Subcutaneous abdominal adipose tissue (tissue), 5 donors: ENCODE measurements at regions not wholly inside any gene's neighbourhood (a gene's known extent, or its start where the extent isn't known, plus 50 kb on each side); places are given as distances from the start of the nearest gene placed in this dataset.
"Not testable (repeated sequence)": the region's sequence is repeated elsewhere in the genome, so short reads cannot be mapped to it uniquely, and the experiment has no call there.

Source experiments
- H3K27ac ChIP-seq: one replicate; pipeline ENCODE4 v1.7.0; 2013; ENCODE audit warnings: low read depth, mild to moderate bottlenecking, inconsistent platforms, low read length, moderate library complexity
- H3K27me3 ChIP-seq, 5 donors: one replicate each; pipeline ENCODE4 v1.7.0; 2013; ENCODE audit warnings: low read length in 5 of 5, inconsistent platforms in 1 of 5; ENCODE audit not compliant: control insufficient read depth in 5 of 5, insufficient read depth in 4 of 5
- H3K36me3 ChIP-seq, 5 donors: one replicate each; pipeline ENCODE4 v1.7.0; 2013; ENCODE audit warnings: low read length in 5 of 5; ENCODE audit not compliant: control insufficient read depth in 5 of 5, insufficient read depth in 5 of 5
- H3K4me1 ChIP-seq, 5 donors: one replicate each; pipeline ENCODE4 v1.7.0; 2013; ENCODE audit warnings: low read length in 5 of 5, mild to moderate bottlenecking in 3 of 5, moderate library complexity in 1 of 5; ENCODE audit not compliant: control insufficient read depth in 5 of 5, insufficient read depth in 5 of 5
- H3K4me3 ChIP-seq, 5 donors: one replicate each; pipeline ENCODE4 v1.7.0; 2013; ENCODE audit warnings: low read length in 5 of 5, low read depth in 1 of 5
- H3K9ac ChIP-seq, 5 donors: one replicate each; pipeline ENCODE4 v1.7.0; 2013; ENCODE audit warnings: low read length in 5 of 5, mild to moderate bottlenecking in 4 of 5, moderate library complexity in 3 of 5
- H3K9me3 ChIP-seq, 5 donors: one replicate each; pipeline ENCODE4 v1.7.0; 2013; ENCODE audit warnings: low read length in 5 of 5; ENCODE audit not compliant: control insufficient read depth in 5 of 5
- donor health status: healthy.
- donor health status: healthy.
- donor health status: healthy.
- donor health status: healthy.
- donor health status: healthy.

- H3K27me3 ChIP-seq = no peaks in the 10 kb centered on the region
- H3K36me3 ChIP-seq = no peaks in the 10 kb centered on the region
- no peaks in the 10 kb centered on the region for H3K4me1 ChIP-seq
- no peak overlapping the region for H3K4me3 ChIP-seq
- H3K27ac ChIP-seq = no peak overlapping the region
- H3K9ac ChIP-seq = no peak overlapping the region
- H3K9me3 ChIP-seq = no peaks in the 10 kb centered on the region
Measured at GRCh38 chr5:23136958-23137357, 283.8 kb upstream of the CDH12 start.

- no peak overlapping the region for H3K9ac ChIP-seq
Measured at GRCh38 chr5:23132231-23132630, 279.1 kb upstream of the CDH12 start.

GRCh38 chr5:23112237-23112636 lies 259.1 kb upstream of the CDH12 start:
- no peaks in the 10 kb centered on the region for H3K27me3 ChIP-seq
- H3K27ac ChIP-seq = no peak overlapping the region
- no peak overlapping the region for H3K4me3 ChIP-seq
- no peaks in the 10 kb centered on the region for H3K36me3 ChIP-seq
- H3K9ac ChIP-seq = no peak overlapping the region
- no peaks in the 10 kb centered on the region for H3K9me3 ChIP-seq
- no peaks in the 10 kb centered on the region for H3K4me1 ChIP-seq

More at GRCh38 chr5:23132231-23132630, 279.1 kb upstream of the CDH12 start:
- Histone ChIP-seq H3K27me3 (no peaks in the 10 kb centered on the region), H3K9me3 (peaks cover 0 to 4% (median 0%) of the 10 kb centered on the region in 5 donors), H3K36me3 (no peaks in the 10 kb centered on the region), H3K27ac (no peak overlapping the region), H3K4me1 (no peaks in the 10 kb centered on the region), H3K4me3 (no peak overlapping the region)

- Histone ChIP-seq H3K27ac (no peak overlapping the region), H3K4me3 (no peak overlapping the region), H3K9ac (no peak overlapping the region)
Measured at GRCh38 chr5:23105021-23105420, 251.9 kb upstream of the CDH12 start.

GRCh38 chr5:23103566-23103965 lies 250.4 kb upstream of the CDH12 start:
- Histone ChIP-seq H3K9ac (no peak overlapping the region), H3K9me3 (peaks cover 0 to 11% (median 4%) of the 10 kb centered on the region in 5 donors), H3K4me1 (no peaks in the 10 kb centered on the region), H3K36me3 (no peaks in the 10 kb centered on the region), H3K27me3 (peaks cover 0 to 2% (median 0%) of the 10 kb centered on the region in 5 donors), H3K27ac (no peak overlapping the region), H3K4me3 (no peak overlapping the region)

More at GRCh38 chr5:23105021-23105420, 251.9 kb upstream of the CDH12 start:
- Histone ChIP-seq H3K4me1 (no peaks in the 10 kb centered on the region), H3K36me3 (no peaks in the 10 kb centered on the region), H3K9me3 (peaks cover 0 to 11% (median 4%) of the 10 kb centered on the region in 5 donors), H3K27me3 (peaks cover 0 to 2% (median 0%) of the 10 kb centered on the region in 5 donors)

GRCh38 chr5:23095418-23095817 lies 242.3 kb upstream of the CDH12 start:
- H3K36me3 ChIP-seq, H3K27ac ChIP-seq, H3K4me3 ChIP-seq, H3K27me3 ChIP-seq, H3K9me3 ChIP-seq, H3K9ac ChIP-seq, H3K4me1 ChIP-seq: not testable (repeated sequence)

GRCh38 chr5:23089286-23089685 lies 236.1 kb upstream of the CDH12 start:
- Histone ChIP-seq H3K9me3 (no peaks in the 10 kb centered on the region), H3K9ac (no peak overlapping the region), H3K36me3 (no peaks in the 10 kb centered on the region), H3K4me1 (no peaks in the 10 kb centered on the region), H3K4me3 (no peak overlapping the region), H3K27ac (no peak overlapping the region), H3K27me3 (no peaks in the 10 kb centered on the region)

GRCh38 chr5:23084815-23085214 lies 231.7 kb upstream of the CDH12 start:
- Histone ChIP-seq H3K36me3 (no peaks in the 10 kb centered on the region), H3K9ac (no peak overlapping the region), H3K27ac (no peak overlapping the region), H3K27me3 (no peaks in the 10 kb centered on the region), H3K4me1 (no peaks in the 10 kb centered on the region), H3K4me3 (no peak overlapping the region), H3K9me3 (no peaks in the 10 kb centered on the region)

GRCh38 chr5:23072179-23072578 lies 219.0 kb upstream of the CDH12 start:
- Histone ChIP-seq H3K4me3 (no peak overlapping the region), H3K9me3 (peaks cover 0 to 3% (median 0%) of the 10 kb centered on the region in 5 donors), H3K36me3 (no peaks in the 10 kb centered on the region), H3K4me1 (no peaks in the 10 kb centered on the region), H3K27me3 (no peaks in the 10 kb centered on the region), H3K27ac (no peak overlapping the region), H3K9ac (no peak overlapping the region)

- Histone ChIP-seq H3K36me3 (no peaks in the 10 kb centered on the region), H3K4me1 (no peaks in the 10 kb centered on the region), H3K27me3 (no peaks in the 10 kb centered on the region), H3K9me3 (peaks cover 0 to 3% (median 0%) of the 10 kb centered on the region in 5 donors), H3K9ac (no peak overlapping the region), H3K27ac (no peak overlapping the region), H3K4me3 (no peak overlapping the region)
Measured at GRCh38 chr5:23071682-23072081, 218.5 kb upstream of the CDH12 start.

- no peak overlapping the region for H3K9ac ChIP-seq
- H3K27me3 ChIP-seq = no peaks in the 10 kb centered on the region
- H3K4me3 ChIP-seq = no peak overlapping the region
- H3K36me3 ChIP-seq = no peaks in the 10 kb centered on the region
- no peaks in the 10 kb centered on the region for H3K4me1 ChIP-seq
- no peak overlapping the region for H3K27ac ChIP-seq
- no peaks in the 10 kb centered on the region for H3K9me3 ChIP-seq
Measured at GRCh38 chr5:23064710-23065109, 211.6 kb upstream of the CDH12 start.
